ENCODE measurements at regions not wholly inside any gene's neighbourhood (a gene's known extent, or its start where the extent isn't known, plus 50 kb on each side); places are given as distances from the start of the nearest gene placed in this dataset.

GRCh38 chr3:107954845-107955244, 136.0 kb downstream of the CD47 start:
- intact Hi-C loops (cut with DNase I; ENCODE audit: low total_unique reads): loop anchor here (10.0 kb wide), 1 partner anchor 270 kb away; the partner anchor contains the start of gene IFT57
- no peaks in the 10 kb centered on the region for H3K27me3 ChIP-seq
- H3K27ac ChIP-seq: no peak overlapping the region
- no peak overlapping the region for H3K4me3 ChIP-seq
- TF ChIP-seq CTCF (IDR thresholded peaks at IDR 0.05 in 4 of 5, conservative IDR thresholded peaks at IDR 0.05 in 1 of 5): no peak
- TF ChIP-seq POLR2A (IDR thresholded peaks at IDR 0.05): no peak
- no peaks in the 10 kb centered on the region for H3K9me3 ChIP-seq
- DNase-seq (no peak), ATAC-seq (no peak)
- in situ Hi-C loops (cut with MboI; ENCODE audit: low sequenced_read_pairs in 4 of 4): no loop called here
- no peaks in the 10 kb centered on the region for H3K36me3 ChIP-seq
- peaks cover 10 to 19% of the 10 kb centered on the region in 2 donors for H3K4me1 ChIP-seq

GRCh38 chr3:107953722-107954121, 137.1 kb downstream of the CD47 start:
- intact Hi-C loops (cut with DNase I; ENCODE audit: low total_unique reads): loop anchor here (10.0 kb wide), 1 partner anchor 271 kb away; the partner anchor contains the start of gene IFT57
- no peaks in the 10 kb centered on the region for H3K27me3 ChIP-seq
- ATAC-seq (no peak), DNase-seq (no peak)
- H3K4me3 ChIP-seq: no peak overlapping the region
- no peaks in the 10 kb centered on the region for H3K9me3 ChIP-seq
- H3K4me1 ChIP-seq: peaks cover 10 to 19% of the 10 kb centered on the region in 2 donors
- H3K27ac ChIP-seq: no peak overlapping the region
- in situ Hi-C loops (cut with MboI; ENCODE audit: low sequenced_read_pairs in 4 of 4): no loop called here
- no peak for TF ChIP-seq CTCF (IDR thresholded peaks at IDR 0.05 in 4 of 5, conservative IDR thresholded peaks at IDR 0.05 in 1 of 5)
- H3K36me3 ChIP-seq: no peaks in the 10 kb centered on the region

- Histone ChIP-seq H3K9me3 (no peaks in the 10 kb centered on the region), H3K27ac (no peak overlapping the region), H3K36me3 (no peaks in the 10 kb centered on the region), H3K4me1 (no peaks in the 10 kb centered on the region), H3K27me3 (no peaks in the 10 kb centered on the region), H3K4me3 (no peak overlapping the region)
- in situ Hi-C loops (cut with MboI; ENCODE audit: low sequenced_read_pairs in 4 of 4) (no loop called here), intact Hi-C loops (cut with DNase I; ENCODE audit: low total_unique reads) (loop anchor here (10.0 kb wide), 1 partner anchor 274 kb away; the partner anchor contains the start of gene IFT57)
- ATAC-seq: peak in 1 of 2 donors; percentile 41
- TF ChIP-seq CTCF (IDR thresholded peaks at IDR 0.05 in 4 of 5, conservative IDR thresholded peaks at IDR 0.05 in 1 of 5) (no peak), POLR2A (IDR thresholded peaks at IDR 0.05) (no peak)
- no peak for DNase-seq
Measured at GRCh38 chr3:107951126-107951525, 139.7 kb downstream of the CD47 start.

GRCh38 chr3:107950417-107950816, 140.4 kb downstream of the CD47 start:
- in situ Hi-C loops (cut with MboI; ENCODE audit: low sequenced_read_pairs in 4 of 4) (no loop called here), intact Hi-C loops (cut with DNase I; ENCODE audit: low total_unique reads) (loop anchor here (10.0 kb wide), 1 partner anchor 274 kb away; the partner anchor contains the start of gene IFT57)
- no peak for TF ChIP-seq POLR2A (IDR thresholded peaks at IDR 0.05)
- Histone ChIP-seq H3K36me3 (no peaks in the 10 kb centered on the region), H3K9me3 (no peaks in the 10 kb centered on the region), H3K4me3 (no peak overlapping the region), H3K27me3 (no peaks in the 10 kb centered on the region), H3K4me1 (no peaks in the 10 kb centered on the region), H3K27ac (no peak overlapping the region)
- ATAC-seq (no peak), DNase-seq (no peak)

- Histone ChIP-seq H3K36me3 (no peaks in the 10 kb centered on the region), H3K27ac (no peak overlapping the region), H3K9me3 (no peaks in the 10 kb centered on the region), H3K27me3 (no peaks in the 10 kb centered on the region), H3K4me3 (no peak overlapping the region), H3K4me1 (no peaks in the 10 kb centered on the region)
- intact Hi-C loops (cut with DNase I; ENCODE audit: low total_unique reads) (no loop called here), in situ Hi-C loops (cut with MboI; ENCODE audit: low sequenced_read_pairs in 4 of 4) (loop anchor here in 2 of 4 donors (25.0 kb wide), 2 partner anchors 463 to 712 kb away; no protein-coding TSS in a partner anchor)
- no peak for TF ChIP-seq POLR2A (IDR thresholded peaks at IDR 0.05)
- TF ChIP-seq CTCF (IDR thresholded peaks at IDR 0.05 in 4 of 5, conservative IDR thresholded peaks at IDR 0.05 in 1 of 5): no peak
- no peak for DNase-seq
- ATAC-seq: no peak
Measured at GRCh38 chr3:107949394-107949970, 141.3 kb downstream of the CD47 start.

Data from gastrocnemius medialis (tissue), 4 donors.